Esophagus muscularis mucosa (tissue), 4 donors: ENCODE measurements at regions not wholly inside any gene's neighbourhood (a gene's known extent, or its start where the extent isn't known, plus 50 kb on each side); places are given as distances from the start of the nearest gene placed in this dataset.
"Not testable (repeated sequence)": the region's sequence is repeated elsewhere in the genome, so short reads cannot be mapped to it uniquely, and the experiment has no call there.

ENCODE experiments used
- DNase-seq: peaks from one replicate; pipeline ENCODE4 v3.0.0-alpha.2; 2017; ENCODE audit errors: extremely low spot score
- H3K27ac ChIP-seq, 4 donors: fragments of 200-600 bp; sonication (generic); replicated peaks in 1 of 4; 1 replicate in 3 of 4; 2 replicates in 1 of 4; pipeline ENCODE4 v1.5.1; 2016 to 2019; ENCODE audit warnings: mild to moderate bottlenecking in 1 of 4
- H3K27me3 ChIP-seq, 4 donors: fragments of 200-600 bp; sonication (generic); one replicate each; pipeline versions ENCODE4 v1.5.1 to v1.6.0; 2016 to 2019
- H3K36me3 ChIP-seq, 4 donors: fragments of 200-600 bp; sonication (generic); one replicate each; pipeline ENCODE4 v1.5.1; 2016 to 2019
- H3K4me1 ChIP-seq, 4 donors: fragments of 200-600 bp; sonication (generic); one replicate each; pipeline ENCODE4 v1.5.1; 2016 to 2019
- H3K4me3 ChIP-seq, 4 donors: fragments of 200-600 bp; sonication (generic); 1 replicate in 2 of 4; 2 replicates in 2 of 4; pipeline ENCODE4 v1.5.1; 2016 to 2019; ENCODE audit warnings: mild to moderate bottlenecking in 4 of 4, moderate library complexity in 1 of 4
- H3K9me3 ChIP-seq, 4 donors: fragments of 200-600 bp; sonication (generic); 1 replicate in 3 of 4; 2 replicates in 1 of 4; pipeline ENCODE4 v1.5.1; 2016 to 2019
- CTCF ChIP-seq, 3 experiments: fragments of 200-600 bp in 2 of 3; fragments of 450-650 bp in 1 of 3; sonication (generic) in 2 of 3; IDR thresholded peaks; one replicate each; pipeline ENCODE4 v1.5.1; 2017 to 2019; ENCODE audit warnings: antibody characterized with exemption in 3 of 3, mild to moderate bottlenecking in 2 of 3, moderate library complexity in 1 of 3
- EP300 ChIP-seq: sonication (generic); formaldehyde crosslinking; IDR thresholded peaks from one replicate; pipeline ENCODE4 v1.6.1; 2017; ENCODE audit warnings: antibody characterized with exemption
- POLR2A ChIP-seq: fragments of 450-650 bp; IDR thresholded peaks from one replicate; pipeline ENCODE4 v1.6.1; 2017; ENCODE audit warnings: antibody characterized with exemption, moderate library complexity, mild to moderate bottlenecking, low read depth
- POLR2AphosphoS5 ChIP-seq, 2 donors: sonication (generic); formaldehyde crosslinking; IDR thresholded peaks; one replicate each; pipeline ENCODE4 v1.6.1; 2017; ENCODE audit warnings: antibody characterized with exemption in 2 of 2
- WGBS: methylation state at CpG from one replicate; pipeline ENCODE4 v1.1.5; 2018; 5-methylcytosine and 5-hydroxymethylcytosine counted together
- intact Hi-C: fragments of 100-400 bp; cut with DNase I; formaldehyde crosslinking; loops from one replicate; pipeline ENCODE4 v1.15.1; 2023

DNA sequence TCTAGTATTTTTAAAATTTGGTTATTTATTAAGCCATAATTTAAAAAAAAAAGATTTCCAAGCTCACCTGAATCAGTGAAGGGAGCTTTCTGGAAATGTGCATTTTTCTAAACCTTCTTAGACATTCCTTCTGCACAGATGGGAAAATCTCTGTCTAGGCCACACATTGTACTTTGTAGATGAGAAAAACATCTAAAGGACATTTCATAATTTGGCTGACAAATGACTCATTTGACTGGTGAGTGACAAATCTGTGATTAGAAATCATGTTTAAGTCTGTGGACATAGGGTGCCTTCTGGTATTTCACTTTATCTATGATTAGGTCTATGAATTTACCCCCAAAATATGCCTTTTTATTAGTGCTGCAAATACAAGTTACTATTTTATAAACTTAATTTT is 1044.9 kb upstream of the FLRT2 start:
- H3K27ac ChIP-seq, result no peak overlapping the region
- H3K36me3 ChIP-seq, result no peaks in the 10 kb centered on the region
- no peaks in the 10 kb centered on the region for H3K9me3 ChIP-seq
- H3K27me3 ChIP-seq, result no peaks in the 10 kb centered on the region
- H3K4me1 ChIP-seq, result no peaks in the 10 kb centered on the region
- no peak for DNase-seq
- TF ChIP-seq POLR2AphosphoS5 (IDR thresholded peaks at IDR 0.05) (no peak), POLR2A (no peak), CTCF (IDR thresholded peaks at IDR 0.05) (no peak), EP300 (no peak)
- intact Hi-C loops, result no loop called here
- H3K4me3 ChIP-seq, result no peak overlapping the region

GRCh38 chr14:84490081-84490480 is 1039.9 kb upstream of the FLRT2 start:
- TF ChIP-seq POLR2AphosphoS5 (IDR thresholded peaks at IDR 0.05) (no peak), EP300 (no peak), CTCF (IDR thresholded peaks at IDR 0.05) (no peak), POLR2A (no peak)

GRCh38 chr14:84492685-84493084 is 1037.3 kb upstream of the FLRT2 start:
- no peaks in the 10 kb centered on the region for H3K27me3 ChIP-seq

More at GRCh38 chr14:84490081-84490480, 1039.9 kb upstream of the FLRT2 start:
- Histone ChIP-seq H3K4me3 (no peak overlapping the region), H3K27ac (no peak overlapping the region), H3K9me3 (no peaks in the 10 kb centered on the region), H3K27me3 (no peaks in the 10 kb centered on the region), H3K4me1 (no peaks in the 10 kb centered on the region), H3K36me3 (no peaks in the 10 kb centered on the region)
- WGBS, result 83% methylated on average over 2 of the region's 2 CpGs
- intact Hi-C loops, result no loop called here
- DNase-seq, result no peak

GRCh38 chr14:84493779-84494178 is 1036.2 kb upstream of the FLRT2 start:
- Histone ChIP-seq H3K9me3 (no peaks in the 10 kb centered on the region), H3K36me3 (no peaks in the 10 kb centered on the region), H3K4me1 (no peaks in the 10 kb centered on the region), H3K27ac (no peak overlapping the region), H3K27me3 (no peaks in the 10 kb centered on the region), H3K4me3 (no peak overlapping the region)
- 92% methylated on average over 4 of the region's 4 CpGs for WGBS
- intact Hi-C loops, result no loop called here
- no peak for DNase-seq
- no peak for TF ChIP-seq CTCF (IDR thresholded peaks at IDR 0.05)
- no peak for TF ChIP-seq POLR2A
- no peak for TF ChIP-seq EP300
- TF ChIP-seq POLR2AphosphoS5 (IDR thresholded peaks at IDR 0.05), result no peak

More at GRCh38 chr14:84492685-84493084, 1037.3 kb upstream of the FLRT2 start:
- Histone ChIP-seq H3K4me1 (no peaks in the 10 kb centered on the region), H3K9me3 (no peaks in the 10 kb centered on the region), H3K27ac (no peak overlapping the region), H3K4me3 (no peak overlapping the region), H3K36me3 (no peaks in the 10 kb centered on the region)
- intact Hi-C loops, result no loop called here
- no peak for DNase-seq
- TF ChIP-seq CTCF (IDR thresholded peaks at IDR 0.05), result no peak
- no peak for TF ChIP-seq POLR2AphosphoS5 (IDR thresholded peaks at IDR 0.05)
- no peak for TF ChIP-seq POLR2A
- no peak for TF ChIP-seq EP300

DNA sequence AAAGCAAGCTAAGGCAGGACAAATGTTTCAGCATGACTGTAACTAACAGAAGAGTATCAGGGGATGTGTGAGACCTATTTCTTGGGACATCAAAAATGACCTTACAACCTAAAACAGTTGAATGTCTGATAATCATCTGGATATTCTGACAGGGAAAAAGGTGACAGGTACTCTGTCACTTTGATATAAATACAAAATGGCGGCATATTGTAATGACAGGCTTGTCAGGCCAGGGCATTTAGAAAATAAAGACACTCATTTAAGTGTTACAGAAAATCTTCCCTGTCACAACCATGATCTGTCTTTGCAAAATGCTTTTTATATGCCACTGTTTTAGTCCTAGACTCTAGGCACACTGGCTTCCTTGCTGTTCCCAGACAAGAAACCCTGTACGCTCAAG is 1033.3 kb upstream of the FLRT2 start:
- no peak for DNase-seq
- H3K4me3 ChIP-seq, result no peak overlapping the region
- no peaks in the 10 kb centered on the region for H3K27me3 ChIP-seq
- 93% methylated on average over 2 of the region's 2 CpGs for WGBS
- no peaks in the 10 kb centered on the region for H3K36me3 ChIP-seq
- intact Hi-C loops, result no loop called here
- TF ChIP-seq EP300, result no peak
- no peak for TF ChIP-seq CTCF (IDR thresholded peaks at IDR 0.05)
- no peak for TF ChIP-seq POLR2A
- TF ChIP-seq POLR2AphosphoS5 (IDR thresholded peaks at IDR 0.05), result no peak
- no peaks in the 10 kb centered on the region for H3K9me3 ChIP-seq
- H3K27ac ChIP-seq, result no peak overlapping the region
- H3K4me1 ChIP-seq, result no peaks in the 10 kb centered on the region

GRCh38 chr14:84512823-84513222 is 1017.1 kb upstream of the FLRT2 start:
- H3K36me3 ChIP-seq, intact Hi-C loops, DNase-seq, H3K4me1 ChIP-seq, H3K27me3 ChIP-seq, H3K9me3 ChIP-seq, H3K4me3 ChIP-seq, H3K27ac ChIP-seq: not testable (repeated sequence)
- WGBS, result 93% methylated on average over 5 of the region's 18 CpGs
